ENCODE measurements at regions not wholly inside any gene's neighbourhood (a gene's known extent, or its start where the extent isn't known, plus 50 kb on each side); places are given as distances from the start of the nearest gene placed in this dataset.

GRCh38 chr3:150277444-150277843 lies 130.7 kb upstream of the TSC22D2 start:
- no peak for TF ChIP-seq CTCF (conservative IDR thresholded peaks at IDR 0.05; ENCODE audit: low read depth, low read length)
- TF ChIP-seq EZH2 (IDR thresholded peaks at IDR 0.05; ENCODE audit: borderline replicate concordance, low read depth, low read length, poor library complexity, severe bottlenecking), result no peak
